ENCODE measurements at regions not wholly inside any gene's neighbourhood (a gene's known extent, or its start where the extent isn't known, plus 50 kb on each side); places are given as distances from the start of the nearest gene placed in this dataset.

- TF ChIP-seq CTCF (IDR thresholded peaks at IDR 0.05; ENCODE audit: low read depth, low read length) (no peak), MAX (IDR thresholded peaks at IDR 0.05; ENCODE audit: low read depth, low read length) (no peak), MYC (IDR thresholded peaks at IDR 0.05; ENCODE audit: low read depth, low read length) (no peak), POLR2A (IDR thresholded peaks at IDR 0.05; ENCODE audit: extremely low read depth, insufficient read length) (no peak)
- DNase-seq (ENCODE audit: low read depth), result peak; percentile 22
- no peak overlapping the region for H3K4me3 ChIP-seq (ENCODE audit: low read depth, low read length)
These were observed 59.0 kb upstream of the ZNF726 start for GRCh38 chr19:23855676-23856075.

GRCh38 chr19:23851966-23852365 is 62.7 kb upstream of the ZNF726 start:
- no peak for DNase-seq (ENCODE audit: low read depth)

GRCh38 chr19:23832717-23833327 is 74.1 kb upstream of the ZNF681 start:
- H3K4me3 ChIP-seq (ENCODE audit: low read depth, low read length), result no peak overlapping the region
- TF ChIP-seq POLR2A (IDR thresholded peaks at IDR 0.05; ENCODE audit: extremely low read depth, insufficient read length), result no peak
- no peak for TF ChIP-seq MYC (IDR thresholded peaks at IDR 0.05; ENCODE audit: low read depth, low read length)
- TF ChIP-seq MAX (IDR thresholded peaks at IDR 0.05; ENCODE audit: low read depth, low read length), result no peak
- TF ChIP-seq CTCF (IDR thresholded peaks at IDR 0.05; ENCODE audit: low read depth, low read length), result no peak
- no peak for DNase-seq (ENCODE audit: low read depth)

More at GRCh38 chr19:23851966-23852365, 62.7 kb upstream of the ZNF726 start:
- TF ChIP-seq MYC (IDR thresholded peaks at IDR 0.05; ENCODE audit: low read depth, low read length) (no peak), POLR2A (IDR thresholded peaks at IDR 0.05; ENCODE audit: extremely low read depth, insufficient read length) (no peak)
- H3K4me3 ChIP-seq (ENCODE audit: low read depth, low read length), result no peak overlapping the region

GRCh38 chr19:23823952-23824389 is 65.3 kb upstream of the ZNF681 start:
- H3K4me3 ChIP-seq (ENCODE audit: low read depth, low read length), result no peak overlapping the region
- DNase-seq (ENCODE audit: low read depth), result peak; percentile 90
- TF ChIP-seq CTCF (IDR thresholded peaks at IDR 0.05; ENCODE audit: low read depth, low read length) (peak; percentile 62), MYC (IDR thresholded peaks at IDR 0.05; ENCODE audit: low read depth, low read length) (no peak), MAX (IDR thresholded peaks at IDR 0.05; ENCODE audit: low read depth, low read length) (no peak)

GRCh38 chr19:23822735-23823134 is 64.0 kb upstream of the ZNF681 start:
- no peak overlapping the region for H3K4me3 ChIP-seq (ENCODE audit: low read depth, low read length)
- no peak for TF ChIP-seq POLR2A (IDR thresholded peaks at IDR 0.05; ENCODE audit: extremely low read depth, insufficient read length)
- DNase-seq (ENCODE audit: low read depth), result no peak

- peak; percentile 68 for DNase-seq (ENCODE audit: low read depth)
- H3K4me3 ChIP-seq (ENCODE audit: low read depth, low read length), result no peak overlapping the region
- TF ChIP-seq CTCF (IDR thresholded peaks at IDR 0.05; ENCODE audit: low read depth, low read length) (peak; percentile 69), MAX (IDR thresholded peaks at IDR 0.05; ENCODE audit: low read depth, low read length) (no peak)
These were observed 58.8 kb upstream of the ZNF681 start for GRCh38 chr19:23817519-23817918.

GRCh38 chr19:23810496-23810895 is 51.8 kb upstream of the ZNF681 start:
- no peak for DNase-seq (ENCODE audit: low read depth)
- no peak overlapping the region for H3K4me3 ChIP-seq (ENCODE audit: low read depth, low read length)
- TF ChIP-seq MAX (IDR thresholded peaks at IDR 0.05; ENCODE audit: low read depth, low read length) (no peak), MYC (IDR thresholded peaks at IDR 0.05; ENCODE audit: low read depth, low read length) (no peak), POLR2A (IDR thresholded peaks at IDR 0.05; ENCODE audit: extremely low read depth, insufficient read length) (no peak), CTCF (IDR thresholded peaks at IDR 0.05; ENCODE audit: low read depth, low read length) (no peak)

All from NB4 (cell line).